PC-3 (cell line): ENCODE measurements at regions not wholly inside any gene's neighbourhood (a gene's known extent, or its start where the extent isn't known, plus 50 kb on each side); places are given as distances from the start of the nearest gene placed in this dataset.

Source experiments
- CTCF ChIP-seq: fragments of 300-600 bp; sonication (generic); conservative IDR thresholded peaks from 2 replicates; pipeline ENCODE4 v1.5.1; 2017; ENCODE audit warnings: antibody characterized with exemption, low read depth, mild to moderate bottlenecking, low read length
- EZH2 ChIP-seq: fragments of 300-600 bp; sonication (generic); IDR thresholded peaks from one replicate; pipeline ENCODE4 v1.6.1; 2017; ENCODE audit warnings: antibody characterized with exemption, mild to moderate bottlenecking, low read length; ENCODE audit not compliant: unreplicated experiment
- EZH2phosphoT487 ChIP-seq: fragments of 300-600 bp; sonication (generic); IDR thresholded peaks from 2 replicates; pipeline ENCODE4 v1.6.1; 2018; ENCODE audit warnings: mild to moderate bottlenecking, antibody characterized with exemption, low read length, borderline replicate concordance

GRCh38 chr2:11938196-11938595 is 191.8 kb downstream of the LPIN1 start:
- no peak for TF ChIP-seq CTCF
- no peak for TF ChIP-seq EZH2
- no peak for TF ChIP-seq EZH2phosphoT487
